Suppressor macrophage treated with lipopolysaccharide for 1 hour (primary cell): ENCODE measurements at regions not wholly inside any gene's neighbourhood (a gene's known extent, or its start where the extent isn't known, plus 50 kb on each side); places are given as distances from the start of the nearest gene placed in this dataset.
A peak's percentile ranks its signal among the peaks of the same experiment; 100 is the strongest.

Experiments
- DNase-seq, 3 donors: peaks; one replicate each; pipeline ENCODE4 v3.0.0-alpha.2; 2020 to 2022

GRCh38 chr6:12383448-12383847 is 93.3 kb downstream of the EDN1 start:
- peak; percentile 29 to 39 (median 33) for DNase-seq

- no peak for DNase-seq
These were observed 94.3 kb downstream of the EDN1 start for GRCh38 chr6:12384357-12384912.

GRCh38 chr6:12385316-12385715 is 95.2 kb downstream of the EDN1 start:
- DNase-seq, result no peak

GRCh38 chr6:12386816-12387215 is 96.7 kb downstream of the EDN1 start:
- DNase-seq, result no peak

GRCh38 chr6:12391472-12391871 is 101.3 kb downstream of the EDN1 start:
- DNase-seq, result no peak

GRCh38 chr6:12392490-12392889 is 102.3 kb downstream of the EDN1 start:
- no peak for DNase-seq

GRCh38 chr6:12393100-12393499 is 102.9 kb downstream of the EDN1 start:
- no peak for DNase-seq

GRCh38 chr6:12394170-12394569 is 104.0 kb downstream of the EDN1 start:
- no peak for DNase-seq

- DNase-seq, result no peak
These were observed 105.7 kb downstream of the EDN1 start for GRCh38 chr6:12395898-12396297.

- no peak for DNase-seq
These were observed 111.0 kb downstream of the EDN1 start for GRCh38 chr6:12401200-12401599.

- DNase-seq, result peak in 1 of 3 donors; percentile 15
These were observed 113.2 kb downstream of the EDN1 start for GRCh38 chr6:12403201-12403826.

GRCh38 chr6:12403947-12404647 is 113.9 kb downstream of the EDN1 start:
- DNase-seq, result no peak

- no peak for DNase-seq
These were observed 114.5 kb downstream of the EDN1 start for GRCh38 chr6:12404651-12405050.

GRCh38 chr6:12408752-12409151 is 118.6 kb downstream of the EDN1 start:
- DNase-seq, result no peak

- no peak for DNase-seq
These were observed 120.8 kb downstream of the EDN1 start for GRCh38 chr6:12410946-12411345.

- DNase-seq, result no peak
These were observed 124.0 kb downstream of the EDN1 start for GRCh38 chr6:12414096-12414675.

- no peak for DNase-seq
These were observed 125.9 kb downstream of the EDN1 start for GRCh38 chr6:12415980-12416598.

GRCh38 chr6:12417191-12417590 is 127.0 kb downstream of the EDN1 start:
- no peak for DNase-seq

- no peak for DNase-seq
These were observed 128.8 kb downstream of the EDN1 start for GRCh38 chr6:12418946-12419345.

GRCh38 chr6:12419631-12420272 is 129.6 kb downstream of the EDN1 start:
- DNase-seq, result no peak

- no peak for DNase-seq
These were observed 130.5 kb downstream of the EDN1 start for GRCh38 chr6:12420626-12421025.

- DNase-seq, result no peak
These were observed 131.4 kb downstream of the EDN1 start for GRCh38 chr6:12421596-12421995.

GRCh38 chr6:12422848-12423247 is 132.7 kb downstream of the EDN1 start:
- DNase-seq, result no peak
